Suprapubic skin (tissue), 4 donors: ENCODE measurements at regions not wholly inside any gene's neighbourhood (a gene's known extent, or its start where the extent isn't known, plus 50 kb on each side); places are given as distances from the start of the nearest gene placed in this dataset.

ENCODE experiments used
- DNase-seq, 2 donors: peaks; one replicate each; pipeline ENCODE4 v3.0.0-alpha.2; 2019; ENCODE audit warnings: low spot score in 2 of 2
- H3K27ac ChIP-seq: fragments of 200-600 bp; sonication (generic); one replicate; pipeline ENCODE4 v1.5.1; 2019
- H3K27me3 ChIP-seq: fragments of 200-600 bp; sonication (generic); one replicate; pipeline ENCODE4 v1.5.1; 2019
- H3K36me3 ChIP-seq: fragments of 200-600 bp; sonication (generic); one replicate; pipeline ENCODE4 v1.5.1; 2019
- H3K4me1 ChIP-seq: fragments of 200-600 bp; sonication (generic); one replicate; pipeline ENCODE4 v1.5.1; 2019
- H3K4me3 ChIP-seq: fragments of 200-600 bp; sonication (generic); one replicate; pipeline ENCODE4 v1.5.1; 2019; ENCODE audit warnings: mild to moderate bottlenecking
- H3K9me3 ChIP-seq: fragments of 200-600 bp; sonication (generic); one replicate; pipeline ENCODE4 v1.5.1; 2019
- EP300 ChIP-seq: sonication (generic); formaldehyde crosslinking; IDR thresholded peaks from one replicate; pipeline ENCODE4 v1.6.1; 2017; ENCODE audit warnings: antibody characterized with exemption
- POLR2A ChIP-seq, 2 donors: fragments of 450-650 bp; IDR thresholded peaks; one replicate each; pipeline ENCODE4 v1.6.1; 2017; ENCODE audit warnings: antibody characterized with exemption in 2 of 2, mild to moderate bottlenecking in 2 of 2, moderate library complexity in 2 of 2
- POLR2AphosphoS5 ChIP-seq, 3 donors: sonication (generic); formaldehyde crosslinking; IDR thresholded peaks; one replicate each; pipeline ENCODE4 v1.6.1; 2017; ENCODE audit warnings: antibody characterized with exemption in 3 of 3
- WGBS: methylation state at CpG from one replicate; pipeline ENCODE4 v1.1.5; 2018; 5-methylcytosine and 5-hydroxymethylcytosine counted together
- TF ChIP-seq, protein P1 (sequence below), 2 donors: fragments of 200-600 bp in 1 of 2; fragments of 450-650 bp in 1 of 2; sonication (generic) in 1 of 2; IDR thresholded peaks; one replicate each; pipeline ENCODE4 v1.5.1; 2016 to 2019; ENCODE audit warnings: antibody characterized with exemption in 2 of 2, mild to moderate bottlenecking in 1 of 2, moderate library complexity in 1 of 2

DNA sequence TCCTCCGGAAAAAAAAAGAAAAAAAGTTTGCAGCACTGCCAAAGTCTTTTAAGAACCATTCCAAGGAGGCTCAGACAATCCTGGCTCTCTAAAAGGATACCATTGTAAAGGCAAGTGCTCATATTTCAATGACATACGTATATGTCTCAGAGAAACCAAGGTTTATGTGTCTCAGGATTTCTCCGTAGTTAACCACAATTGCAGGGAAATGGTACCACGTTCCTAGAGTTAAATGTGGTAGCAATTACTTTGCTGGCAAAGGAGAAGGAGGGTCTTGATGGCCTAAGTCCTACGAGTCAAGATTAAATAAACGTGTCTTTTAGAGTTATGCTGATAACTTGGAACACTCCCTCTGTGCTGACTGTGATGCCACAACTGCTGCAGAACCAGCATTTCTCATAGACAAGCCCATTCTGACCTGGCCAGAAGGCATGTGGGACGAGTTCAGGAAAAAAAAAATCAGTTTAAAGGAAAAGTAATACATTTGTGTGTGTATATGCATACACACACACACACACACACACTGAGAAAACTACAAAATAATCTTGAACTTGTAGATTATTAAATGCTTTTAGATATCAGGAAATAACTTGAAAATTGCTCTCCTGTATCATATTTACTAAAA, 245.9 kb downstream of the FGFR2 start:
- no peaks in the 10 kb centered on the region for H3K4me1 ChIP-seq
- DNase-seq = no peak
- H3K27me3 ChIP-seq = no peaks in the 10 kb centered on the region
- no peak overlapping the region for H3K4me3 ChIP-seq
- H3K9me3 ChIP-seq = no peaks in the 10 kb centered on the region
- no peaks in the 10 kb centered on the region for H3K36me3 ChIP-seq
- TF ChIP-seq, protein P1, sequence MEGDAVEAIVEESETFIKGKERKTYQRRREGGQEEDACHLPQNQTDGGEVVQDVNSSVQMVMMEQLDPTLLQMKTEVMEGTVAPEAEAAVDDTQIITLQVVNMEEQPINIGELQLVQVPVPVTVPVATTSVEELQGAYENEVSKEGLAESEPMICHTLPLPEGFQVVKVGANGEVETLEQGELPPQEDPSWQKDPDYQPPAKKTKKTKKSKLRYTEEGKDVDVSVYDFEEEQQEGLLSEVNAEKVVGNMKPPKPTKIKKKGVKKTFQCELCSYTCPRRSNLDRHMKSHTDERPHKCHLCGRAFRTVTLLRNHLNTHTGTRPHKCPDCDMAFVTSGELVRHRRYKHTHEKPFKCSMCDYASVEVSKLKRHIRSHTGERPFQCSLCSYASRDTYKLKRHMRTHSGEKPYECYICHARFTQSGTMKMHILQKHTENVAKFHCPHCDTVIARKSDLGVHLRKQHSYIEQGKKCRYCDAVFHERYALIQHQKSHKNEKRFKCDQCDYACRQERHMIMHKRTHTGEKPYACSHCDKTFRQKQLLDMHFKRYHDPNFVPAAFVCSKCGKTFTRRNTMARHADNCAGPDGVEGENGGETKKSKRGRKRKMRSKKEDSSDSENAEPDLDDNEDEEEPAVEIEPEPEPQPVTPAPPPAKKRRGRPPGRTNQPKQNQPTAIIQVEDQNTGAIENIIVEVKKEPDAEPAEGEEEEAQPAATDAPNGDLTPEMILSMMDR (IDR thresholded peaks at IDR 0.05) = no peak
- no peak for TF ChIP-seq EP300
- no peak for TF ChIP-seq POLR2A (IDR thresholded peaks at IDR 0.05)
- no peak for TF ChIP-seq POLR2AphosphoS5 (IDR thresholded peaks at IDR 0.05)
- WGBS = 49% methylated on average over 7 of the region's 7 CpGs
- H3K27ac ChIP-seq = no peak overlapping the region

GRCh38 chr10:121355161-121355560, 243.1 kb downstream of the FGFR2 start:
- no peaks in the 10 kb centered on the region for H3K27me3 ChIP-seq
- H3K27ac ChIP-seq = no peak overlapping the region
- H3K4me1 ChIP-seq = no peaks in the 10 kb centered on the region
- TF ChIP-seq POLR2A (IDR thresholded peaks at IDR 0.05) = no peak
- no peak for TF ChIP-seq EP300
- no peak for TF ChIP-seq POLR2AphosphoS5 (IDR thresholded peaks at IDR 0.05)
- TF ChIP-seq, protein P1 (IDR thresholded peaks at IDR 0.05) = no peak
- H3K4me3 ChIP-seq = no peak overlapping the region
- WGBS = 81% methylated on average over 6 of the region's 6 CpGs
- H3K36me3 ChIP-seq = no peaks in the 10 kb centered on the region
- no peak for DNase-seq
- no peaks in the 10 kb centered on the region for H3K9me3 ChIP-seq

- TF ChIP-seq, protein P1 (IDR thresholded peaks at IDR 0.05) = no peak
- TF ChIP-seq POLR2A (IDR thresholded peaks at IDR 0.05) (no peak), EP300 (no peak), POLR2AphosphoS5 (IDR thresholded peaks at IDR 0.05) (no peak)
- no peaks in the 10 kb centered on the region for H3K9me3 ChIP-seq
- WGBS = 93% methylated on average over 2 of the region's 2 CpGs
- no peaks in the 10 kb centered on the region for H3K36me3 ChIP-seq
- no peak for DNase-seq
- H3K4me3 ChIP-seq = no peak overlapping the region
- no peaks in the 10 kb centered on the region for H3K27me3 ChIP-seq
- no peak overlapping the region for H3K27ac ChIP-seq
- H3K4me1 ChIP-seq = no peaks in the 10 kb centered on the region
Observed at GRCh38 chr10:121356183-121356582, 242.1 kb downstream of the FGFR2 start.

- no peak for TF ChIP-seq POLR2A (IDR thresholded peaks at IDR 0.05)
- TF ChIP-seq POLR2AphosphoS5 (IDR thresholded peaks at IDR 0.05) = no peak
- TF ChIP-seq, protein P1 (IDR thresholded peaks at IDR 0.05) = no peak
- TF ChIP-seq EP300 = no peak
- no peak for DNase-seq
- no peak overlapping the region for H3K4me3 ChIP-seq
- no peaks in the 10 kb centered on the region for H3K36me3 ChIP-seq
- H3K27ac ChIP-seq = no peak overlapping the region
- no peaks in the 10 kb centered on the region for H3K27me3 ChIP-seq
- 56% methylated on average over 6 of the region's 6 CpGs for WGBS
- no peaks in the 10 kb centered on the region for H3K9me3 ChIP-seq
- no peaks in the 10 kb centered on the region for H3K4me1 ChIP-seq
Observed at GRCh38 chr10:121357401-121357800, 240.8 kb downstream of the FGFR2 start.

DNA sequence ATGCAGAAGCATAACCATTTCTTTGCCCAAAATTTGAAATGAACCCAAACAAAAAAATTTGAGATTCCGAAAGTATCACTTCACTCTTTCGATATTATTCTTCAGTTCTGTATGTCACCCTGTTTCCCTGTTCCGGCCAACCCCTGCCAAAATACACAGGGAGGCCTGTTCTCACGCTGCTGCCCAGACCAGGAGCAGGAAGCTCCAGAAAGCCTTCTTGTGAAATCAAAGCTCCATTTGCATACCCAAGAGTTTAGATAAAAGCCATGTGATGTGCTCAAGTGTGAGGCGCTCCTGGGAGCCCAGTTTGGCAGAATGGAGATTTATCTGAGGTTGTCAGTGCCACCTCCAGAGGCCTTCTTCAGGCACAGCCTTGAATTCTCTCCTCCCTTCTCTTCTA, 236.2 kb downstream of the FGFR2 start:
- Histone ChIP-seq H3K27me3 (no peaks in the 10 kb centered on the region), H3K4me3 (no peak overlapping the region), H3K36me3 (no peaks in the 10 kb centered on the region), H3K27ac (no peak overlapping the region), H3K4me1 (no peaks in the 10 kb centered on the region), H3K9me3 (no peaks in the 10 kb centered on the region)
- TF ChIP-seq EP300 (no peak), POLR2A (IDR thresholded peaks at IDR 0.05) (no peak), POLR2AphosphoS5 (IDR thresholded peaks at IDR 0.05) (no peak)
- TF ChIP-seq, protein P1 (IDR thresholded peaks at IDR 0.05) = no peak
- no peak for DNase-seq
- 72% methylated on average over 5 of the region's 5 CpGs for WGBS
